CD14-positive monocyte (primary cell): ENCODE measurements at regions not wholly inside any gene's neighbourhood (a gene's known extent, or its start where the extent isn't known, plus 50 kb on each side); places are given as distances from the start of the nearest gene placed in this dataset.
"Not testable (repeated sequence)": the region's sequence is repeated elsewhere in the genome, so short reads cannot be mapped to it uniquely, and the experiment has no call there.

Experiments
- DNase-seq, 3 donors: peaks; one replicate each; pipeline ENCODE4 v3.0.0-alpha.2; 2011 to 2022
- H2AFZ ChIP-seq: 2 replicates; pipeline ENCODE4 v1.6.0; 2012; ENCODE audit warnings: mild to moderate bottlenecking, low read depth, low read length, inconsistent platforms; ENCODE audit not compliant: insufficient read depth, poor library complexity, severe bottlenecking
- H3K27ac ChIP-seq, 2 donors: 1 replicate in 1 of 2; 2 replicates in 1 of 2; pipeline ENCODE4 v1.5.1; 2012 to 2013; ENCODE audit warnings: low read length in 2 of 2, control low read depth in 1 of 2, inconsistent platforms in 1 of 2, low read depth in 1 of 2, mild to moderate bottlenecking in 1 of 2
- H3K27me3 ChIP-seq, 2 donors: one replicate each; pipeline versions ENCODE4 v1.6.0 to v1.6.1; 2011 to 2013; ENCODE audit warnings: low read length in 2 of 2; ENCODE audit not compliant: control insufficient read depth in 2 of 2, insufficient read depth in 2 of 2
- H3K36me3 ChIP-seq, 2 donors: replicated peaks in 1 of 2; 1 replicate in 1 of 2; 2 replicates in 1 of 2; pipeline versions ENCODE4 v1.5.1 to v1.6.1; 2012 to 2013; ENCODE audit warnings: low read length in 2 of 2, control low read depth in 1 of 2, inconsistent platforms in 1 of 2, mild to moderate bottlenecking in 1 of 2; ENCODE audit not compliant: insufficient read depth in 2 of 2, control insufficient read depth in 1 of 2
- H3K4me1 ChIP-seq, 2 donors: 1 replicate in 1 of 2; 2 replicates in 1 of 2; pipeline versions ENCODE4 v1.5.1 to v1.6.1; 2012 to 2013; ENCODE audit warnings: low read length in 2 of 2, control low read depth in 1 of 2, inconsistent platforms in 1 of 2, mild to moderate bottlenecking in 1 of 2, moderate library complexity in 1 of 2; ENCODE audit not compliant: insufficient read depth in 2 of 2, control insufficient read depth in 1 of 2
- H3K4me2 ChIP-seq: replicated peaks from 2 replicates; pipeline ENCODE3; 2012; ENCODE audit warnings: low read length, moderate library complexity, mild to moderate bottlenecking; ENCODE audit not compliant: poor library complexity, severe bottlenecking; ENCODE audit errors: extremely low read depth
- H3K4me3 ChIP-seq, 3 experiments: fragments of 200-600 bp in 1 of 3; sonication (generic) in 1 of 3; replicated peaks in 1 of 3; 1 replicate in 2 of 3; 2 replicates in 1 of 3; pipeline ENCODE4 v1.5.1; 2011 to 2013; ENCODE audit warnings: low read length in 3 of 3, mild to moderate bottlenecking in 3 of 3, control low read depth in 2 of 3, low read depth in 2 of 3, inconsistent platforms in 1 of 3, moderate library complexity in 1 of 3
- H3K79me2 ChIP-seq: 2 replicates; pipeline ENCODE4 v1.6.0; 2012; ENCODE audit warnings: mild to moderate bottlenecking, control low read depth, inconsistent platforms, low read length, moderate library complexity; ENCODE audit not compliant: insufficient read depth
- H3K9ac ChIP-seq: 2 replicates; pipeline ENCODE4 v1.6.0; 2017; ENCODE audit warnings: low read length, mild to moderate bottlenecking; ENCODE audit not compliant: insufficient read depth, poor library complexity, severe bottlenecking
- H3K9me3 ChIP-seq, 2 donors: replicated peaks in 1 of 2; 1 replicate in 1 of 2; 2 replicates in 1 of 2; pipeline versions ENCODE4 v1.5.1 to v1.6.1; 2012 to 2013; ENCODE audit warnings: low read length in 2 of 2, control low read depth in 1 of 2; ENCODE audit not compliant: control insufficient read depth in 1 of 2, insufficient read depth in 1 of 2
- H4K20me1 ChIP-seq: 2 replicates; pipeline ENCODE4 v1.6.0; 2012; ENCODE audit warnings: mild to moderate bottlenecking, low read length, control low read depth, moderate library complexity; ENCODE audit not compliant: insufficient read depth
- H3K27ac Mint-ChIP-seq, 7 donors: one replicate each; pipeline ENCODE4 v1.8.0; 2020; ENCODE audit warnings: mild to moderate bottlenecking in 7 of 7, mixed read lengths in 7 of 7, moderate library complexity in 6 of 7, inconsistent platforms in 2 of 7
- H3K27me3 Mint-ChIP-seq, 3 donors: one replicate each; pipeline ENCODE4 v1.8.0; 2021 to 2022; ENCODE audit warnings: low read depth in 3 of 3, mild to moderate bottlenecking in 3 of 3, mixed read lengths in 3 of 3, moderate library complexity in 3 of 3, inconsistent platforms in 1 of 3
- H3K36me3 Mint-ChIP-seq, 2 donors: one replicate each; pipeline ENCODE4 v1.8.0; 2020; ENCODE audit warnings: mixed read lengths in 2 of 2, inconsistent platforms in 1 of 2, mild to moderate bottlenecking in 1 of 2
- H3K4me1 Mint-ChIP-seq: one replicate; pipeline ENCODE4 v1.8.0; 2020; ENCODE audit warnings: mild to moderate bottlenecking, mixed read lengths
- H3K4me3 Mint-ChIP-seq, 2 donors: one replicate each; pipeline ENCODE4 v1.8.0; 2020; ENCODE audit warnings: mild to moderate bottlenecking in 2 of 2, mixed read lengths in 2 of 2, moderate library complexity in 1 of 2
- H3K9me3 Mint-ChIP-seq, 7 donors: one replicate each; pipeline ENCODE4 v1.8.0; 2020 to 2022; ENCODE audit warnings: mixed read lengths in 7 of 7, mild to moderate bottlenecking in 6 of 7, moderate library complexity in 6 of 7, inconsistent platforms in 2 of 7
- CTCF ChIP-seq: fragments of 200-600 bp; IDR thresholded peaks from one replicate; pipeline ENCODE4 v1.8.0; 2022; ENCODE audit warnings: antibody characterized with exemption, mild to moderate bottlenecking
- WGBS: methylation state at CpG from one replicate; pipeline ENCODE4 v1.1.5; 2013; ENCODE audit warnings: missing lambda C conversion rate; ENCODE audit not compliant: insufficient coverage; 5-methylcytosine and 5-hydroxymethylcytosine counted together
- intact Hi-C, 2 donors: fragments of 100-400 bp; cut with micrococcal nuclease; formaldehyde crosslinking; loops; one replicate each; pipeline versions ENCODE4 v1.15.0 to v1.15.1; 2023

DNA sequence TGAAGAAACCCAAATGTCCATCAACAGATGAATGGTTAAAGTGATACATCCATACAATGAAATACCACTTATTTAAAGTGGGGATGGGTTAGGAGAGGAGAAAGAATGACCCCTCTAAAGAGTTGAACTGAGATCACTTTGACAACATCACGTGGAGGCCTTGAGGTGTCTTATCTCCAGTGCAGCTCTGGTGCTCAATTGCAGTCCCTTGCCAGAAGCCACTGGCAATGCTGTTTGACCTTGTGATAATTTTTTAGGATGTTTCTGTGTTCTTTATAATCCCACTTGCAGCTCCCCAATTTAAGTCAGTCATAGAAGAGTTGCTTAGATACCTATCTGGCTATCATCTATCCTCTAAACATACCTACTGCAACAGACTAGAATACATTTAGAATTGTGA is 167.6 kb downstream of the ZNF648 start:
- no peak for DNase-seq
- Mint-ChIP-seq H3K4me1 (no peaks in the 10 kb centered on the region), H3K36me3 (no peaks in the 10 kb centered on the region), H3K27ac (no peak overlapping the region), H3K27me3 (no peaks in the 10 kb centered on the region), H3K9me3 (peaks cover 3 to 14% (median 8%) of the 10 kb centered on the region in 7 donors), H3K4me3 (no peak overlapping the region)
- Histone ChIP-seq H3K4me1 (no peaks in the 10 kb centered on the region), H3K4me3 (no peak overlapping the region), H4K20me1 (no peaks in the 10 kb centered on the region), H3K4me2 (no peak overlapping the region), H3K79me2 (no peaks in the 10 kb centered on the region), H3K27me3 (no peaks in the 10 kb centered on the region), H3K27ac (no peak overlapping the region), H3K36me3 (no peaks in the 10 kb centered on the region), H3K9ac (no peak overlapping the region), H2AFZ (no peak overlapping the region), H3K9me3 (peaks cover 5 to 12% of the 10 kb centered on the region in 2 donors)
- TF ChIP-seq CTCF: no peak
- intact Hi-C loops: no loop called here
- WGBS: no CpG with 5 or more reads among the region's 1 CpG

DNA sequence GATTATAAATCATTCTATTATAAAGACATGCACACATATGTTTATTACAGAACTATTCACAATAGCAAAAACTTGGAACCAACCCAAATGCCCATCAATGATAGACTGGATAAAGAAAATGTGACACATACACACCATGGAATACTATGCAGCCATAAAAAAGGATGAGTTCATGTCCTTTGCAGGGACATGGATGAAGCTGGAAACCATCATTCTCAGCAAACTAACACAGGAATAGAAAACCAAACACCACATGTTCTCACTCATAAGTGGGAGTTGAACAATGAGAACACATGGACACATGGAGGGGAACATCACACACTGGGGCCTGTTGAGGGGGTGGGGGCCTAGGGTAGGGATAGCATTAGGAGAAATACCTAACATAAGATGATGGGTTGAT is 168.4 kb downstream of the ZNF648 start:
- H3K4me1 Mint-ChIP-seq, H3K27ac Mint-ChIP-seq, H4K20me1 ChIP-seq, H3K27ac ChIP-seq, H3K27me3 ChIP-seq, intact Hi-C loops, H3K36me3 Mint-ChIP-seq, H3K79me2 ChIP-seq, H3K4me1 ChIP-seq, H3K4me3 Mint-ChIP-seq, DNase-seq, H3K4me3 ChIP-seq, H3K9ac ChIP-seq, H3K36me3 ChIP-seq, H3K4me2 ChIP-seq, H2AFZ ChIP-seq, H3K27me3 Mint-ChIP-seq: not testable (repeated sequence)
- H3K9me3 ChIP-seq: peaks cover 5 to 12% of the 10 kb centered on the region in 2 donors
- H3K9me3 Mint-ChIP-seq: peaks cover 3 to 15% (median 10%) of the 10 kb centered on the region in 7 donors
